NCI-H510A treated with DMSO at 0.1 percent for 48 hours (cell line): ENCODE measurements at regions not wholly inside any gene's neighbourhood (a gene's known extent, or its start where the extent isn't known, plus 50 kb on each side); places are given as distances from the start of the nearest gene placed in this dataset.
"Not testable (repeated sequence)": the region's sequence is repeated elsewhere in the genome, so short reads cannot be mapped to it uniquely, and the experiment has no call there.

Experiments
- DNase-seq: peaks from one replicate; lab custom pipeline; 2025; lab: John Stamatoyannopoulos, UW

- DNase-seq: no peak
Measured at GRCh38 chr3:96483781-96484180, 330.6 kb upstream of the EPHA6 start.

- no peak for DNase-seq
Measured at GRCh38 chr3:96488708-96489107, 325.7 kb upstream of the EPHA6 start.

- DNase-seq: no peak
Measured at GRCh38 chr3:96491023-96491422, 323.4 kb upstream of the EPHA6 start.

- no peak for DNase-seq
Measured at GRCh38 chr3:96491868-96492267, 322.5 kb upstream of the EPHA6 start.

GRCh38 chr3:96510334-96510733, 304.1 kb upstream of the EPHA6 start:
- DNase-seq: no peak

DNA sequence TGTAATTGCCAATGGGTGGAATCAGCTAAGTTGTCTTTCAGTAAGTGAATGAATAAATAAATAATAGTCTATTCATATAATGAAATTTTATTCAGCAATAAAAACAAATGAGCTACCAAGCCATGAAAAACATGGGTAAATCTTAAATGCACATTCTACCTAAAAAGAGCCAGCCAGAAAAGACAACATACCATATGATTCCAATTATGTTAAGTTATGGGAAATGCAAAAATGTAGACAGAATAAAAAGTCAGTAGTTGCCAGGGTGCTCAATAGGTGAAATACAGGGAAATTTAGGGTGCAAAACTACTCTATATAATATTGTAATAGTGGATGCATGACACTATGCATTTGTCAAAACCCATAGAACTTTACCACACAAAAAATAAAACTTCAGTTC, 277.2 kb upstream of the EPHA6 start:
- no peak for DNase-seq

GRCh38 chr3:96538186-96538585, 276.2 kb upstream of the EPHA6 start:
- DNase-seq: no peak

DNA sequence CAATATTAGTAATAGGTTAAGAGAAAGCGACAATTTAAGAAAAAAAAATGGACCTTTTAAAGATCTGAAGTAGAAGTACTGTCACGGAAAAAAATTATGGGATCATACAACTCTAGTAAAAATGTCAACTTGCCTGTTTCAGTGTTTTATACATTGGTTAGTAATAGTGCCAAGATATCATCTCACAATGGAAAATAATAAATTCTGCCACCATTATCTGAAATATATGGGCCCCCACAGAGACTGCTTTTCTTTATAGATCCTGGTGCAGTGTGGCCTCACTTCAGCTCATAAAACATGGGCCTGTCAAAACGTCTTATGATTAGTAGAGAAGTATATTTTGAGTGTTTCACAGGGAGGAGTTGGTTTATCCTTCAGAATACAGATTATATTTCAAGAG, 266.3 kb upstream of the EPHA6 start:
- no peak for DNase-seq

DNA sequence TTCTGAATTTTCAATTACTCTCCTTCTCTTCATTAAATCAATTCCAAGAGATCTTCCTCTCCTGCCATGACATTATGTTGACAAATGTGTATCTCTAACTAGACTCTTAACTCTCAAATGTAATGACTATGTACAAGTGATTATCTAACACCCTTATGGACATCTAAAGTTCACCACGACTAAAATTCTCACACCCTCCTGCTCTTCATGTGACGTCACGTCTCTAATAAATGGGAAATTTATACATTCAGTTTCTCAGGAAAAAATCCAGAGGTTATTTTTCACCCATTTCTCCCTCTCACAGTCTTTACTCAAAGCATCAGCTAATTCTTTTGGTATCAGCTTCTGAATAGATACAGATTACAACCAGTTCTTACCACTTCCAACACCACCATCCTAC, 237.5 kb upstream of the EPHA6 start:
- no peak for DNase-seq

GRCh38 chr3:96584066-96584465, 230.3 kb upstream of the EPHA6 start:
- DNase-seq: no peak

DNA sequence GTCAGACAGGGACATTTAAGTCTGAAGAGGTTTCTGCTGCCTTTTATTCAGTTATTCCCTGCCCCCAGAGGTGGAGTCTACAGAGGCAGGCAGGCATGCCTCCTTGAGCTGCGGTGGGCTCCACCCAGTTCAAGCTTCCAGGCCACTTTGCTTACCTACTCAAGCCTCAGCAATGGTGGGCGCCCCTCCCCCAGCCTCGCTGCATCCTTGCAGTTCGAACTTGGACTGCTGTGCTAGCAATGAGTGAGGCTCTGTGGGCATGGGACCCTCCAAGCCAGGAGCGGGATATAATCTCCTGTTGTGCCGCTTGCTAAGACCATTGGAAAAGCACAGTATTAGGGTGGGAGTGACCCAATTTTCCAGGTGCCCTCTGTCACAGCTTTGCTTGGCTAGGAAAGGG, 207.5 kb upstream of the EPHA6 start:
- not testable (repeated sequence) for DNase-seq

DNA sequence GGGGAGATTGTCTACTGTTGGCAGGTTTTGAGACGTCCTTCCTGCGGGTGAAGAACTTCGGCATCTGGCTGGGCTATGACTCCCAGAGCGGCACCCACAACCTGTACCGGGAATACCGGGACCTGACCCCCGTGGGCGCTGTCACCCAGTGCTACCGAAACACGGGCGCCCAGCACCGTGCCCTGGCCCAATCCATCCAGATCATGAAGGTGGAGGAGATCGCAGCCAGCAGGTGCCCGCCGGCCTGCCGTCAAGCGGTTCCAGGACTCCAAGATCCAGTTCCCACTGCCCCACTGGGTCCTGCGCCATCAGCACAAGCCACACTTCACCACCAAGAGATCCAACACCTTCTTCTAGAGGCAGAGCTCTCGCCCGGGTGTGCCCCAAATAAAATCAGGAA, 194.9 kb upstream of the EPHA6 start:
- DNase-seq: no peak

GRCh38 chr3:96622878-96623277, 191.5 kb upstream of the EPHA6 start:
- no peak for DNase-seq

DNA sequence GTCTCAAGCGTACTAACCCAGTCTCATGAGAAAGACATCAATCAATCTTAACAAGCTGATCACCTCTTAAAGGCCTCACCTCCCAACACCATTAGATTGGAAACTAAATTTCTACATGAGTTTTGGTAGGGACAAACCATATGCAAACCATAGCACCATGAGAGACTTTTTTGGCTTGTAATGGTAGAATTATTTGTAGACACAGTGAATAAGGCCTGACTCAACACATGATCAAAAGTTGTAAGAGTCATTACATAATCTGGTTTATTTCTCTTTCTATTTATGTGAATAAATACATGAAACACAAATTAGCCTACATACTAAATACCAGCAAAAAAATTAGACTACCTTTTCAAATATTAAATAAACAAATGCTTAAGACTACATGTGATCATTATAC, 183.3 kb upstream of the EPHA6 start:
- DNase-seq: no peak

- DNase-seq: no peak
Measured at GRCh38 chr3:96646596-96646995, 167.8 kb upstream of the EPHA6 start.

DNA sequence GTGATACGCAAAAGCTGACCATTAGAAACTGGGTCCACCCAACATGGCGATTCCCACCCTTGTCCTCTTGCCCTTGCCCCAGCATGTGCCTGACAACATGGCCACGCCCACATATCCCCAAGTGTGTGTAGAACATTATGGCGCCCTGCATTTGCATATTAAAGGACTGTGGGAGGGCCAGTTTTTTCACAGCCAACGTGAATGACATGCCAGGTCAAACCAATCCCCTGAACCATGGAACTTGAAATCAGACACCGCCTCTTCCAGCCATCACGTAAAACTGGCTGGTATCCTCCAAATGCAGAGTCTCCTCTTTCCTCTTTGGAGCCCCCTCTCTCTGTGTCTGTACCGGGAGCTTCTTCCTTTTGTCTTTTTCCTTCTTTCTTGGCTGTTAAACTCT, 156.7 kb upstream of the EPHA6 start:
- DNase-seq: no peak

GRCh38 chr3:96671861-96672595, 142.4 kb upstream of the EPHA6 start:
- not testable (repeated sequence) for DNase-seq

DNA sequence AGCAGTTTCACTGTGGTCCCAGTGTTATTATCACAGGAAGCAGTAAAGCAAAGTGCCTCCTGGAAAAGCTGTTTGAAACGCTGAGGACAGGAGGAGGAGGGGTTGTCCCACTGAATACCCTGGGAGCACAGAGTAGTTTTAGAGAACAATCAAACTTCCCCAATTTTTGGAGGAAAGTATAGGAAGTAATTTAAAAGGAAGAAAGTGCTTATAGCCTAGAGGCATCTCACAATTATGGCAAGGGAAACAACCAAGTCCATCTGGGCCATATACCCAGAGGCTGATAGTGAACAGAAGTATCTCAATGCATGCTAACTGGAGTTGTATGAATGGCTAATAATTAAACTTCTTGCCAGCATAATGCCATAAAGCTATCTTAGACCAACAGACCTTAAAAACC, 137.2 kb upstream of the EPHA6 start:
- no peak for DNase-seq

- DNase-seq: no peak
Measured at GRCh38 chr3:96678325-96678724, 136.1 kb upstream of the EPHA6 start.

GRCh38 chr3:96700322-96701315, 113.8 kb upstream of the EPHA6 start:
- no peak for DNase-seq

- no peak for DNase-seq
Measured at GRCh38 chr3:96705895-96706294, 108.5 kb upstream of the EPHA6 start.

- no peak for DNase-seq
Measured at GRCh38 chr3:96706509-96706908, 107.9 kb upstream of the EPHA6 start.

GRCh38 chr3:96711816-96712215, 102.6 kb upstream of the EPHA6 start:
- DNase-seq: no peak
